Activated CD8-positive, alpha-beta T cell treated with anti-CD3 and anti-CD28 coated beads for 36 hours (primary cell): ENCODE measurements at regions not wholly inside any gene's neighbourhood (a gene's known extent, or its start where the extent isn't known, plus 50 kb on each side); places are given as distances from the start of the nearest gene placed in this dataset.

Experiments used
- ATAC-seq: fragments of 200-7000 bp; cut with Tn5 transposase; one replicate; pipeline ENCODE4 v1.10.0; 2021; ENCODE audit warnings: mild to moderate bottlenecking, moderate library complexity
- CTCF ChIA-PET: fragments of 350-600 bp; sonication (Branson Sonifier 250); formaldehyde crosslinking; loops from one replicate; lab custom pipeline; 2021; ENCODE audit warnings: antibody characterized with exemption; lab: Charles Lee
- POLR2A ChIA-PET: fragments of 350-600 bp; sonication (Branson Sonifier 250); formaldehyde crosslinking; loops from one replicate; lab custom pipeline; 2021; ENCODE audit warnings: antibody characterized with exemption; lab: Charles Lee
- DNase-seq: peaks from one replicate; pipeline ENCODE4 v3.0.0-alpha.2; 2020
- H3K27ac Mint-ChIP-seq: one replicate; pipeline ENCODE4 v1.8.0; 2021; ENCODE audit warnings: mild to moderate bottlenecking, mixed read lengths
- H3K27me3 Mint-ChIP-seq: one replicate; pipeline ENCODE4 v1.8.0; 2021; ENCODE audit warnings: mixed read lengths
- H3K36me3 Mint-ChIP-seq: one replicate; pipeline ENCODE4 v1.8.0; 2021; ENCODE audit warnings: low read depth, mixed read lengths
- H3K4me1 Mint-ChIP-seq: one replicate; pipeline ENCODE4 v1.8.0; 2021; ENCODE audit warnings: low read depth, mixed read lengths
- H3K4me3 Mint-ChIP-seq: one replicate; pipeline ENCODE4 v1.8.0; 2021; ENCODE audit warnings: mild to moderate bottlenecking, moderate library complexity, mixed read lengths
- H3K9me3 Mint-ChIP-seq: one replicate; pipeline ENCODE4 v1.8.0; 2021; ENCODE audit warnings: mixed read lengths
- intact Hi-C: fragments of 100-400 bp; cut with micrococcal nuclease; formaldehyde crosslinking; loops from one replicate; pipeline ENCODE4 v1.10.0; 2022
- TF ChIP-seq, protein P1 (sequence below): fragments of 200-600 bp; IDR thresholded peaks from one replicate; pipeline ENCODE4 v1.8.0; 2022; ENCODE audit warnings: antibody characterized with exemption, mild to moderate bottlenecking

DNA sequence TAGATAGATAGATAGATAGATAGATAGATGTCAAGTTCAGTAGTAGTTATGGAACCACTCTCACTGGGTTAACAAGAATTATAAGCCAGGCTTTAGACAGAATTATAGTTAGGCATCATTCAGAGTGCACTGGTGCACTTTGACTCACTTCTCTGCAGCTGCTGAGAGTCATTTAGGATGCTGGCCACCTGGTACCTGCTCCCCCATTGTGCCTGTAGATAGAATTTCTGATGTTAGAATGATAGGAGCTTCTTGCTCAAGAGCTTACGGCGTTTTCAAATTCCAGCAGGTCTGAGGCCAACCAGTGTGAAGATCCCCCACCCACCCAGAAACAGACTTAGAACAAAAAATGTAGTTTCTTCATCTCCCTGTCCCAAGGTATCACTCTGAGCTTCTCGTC is 107.8 kb upstream of the HMCN1 start:
- TF ChIP-seq, protein P1, sequence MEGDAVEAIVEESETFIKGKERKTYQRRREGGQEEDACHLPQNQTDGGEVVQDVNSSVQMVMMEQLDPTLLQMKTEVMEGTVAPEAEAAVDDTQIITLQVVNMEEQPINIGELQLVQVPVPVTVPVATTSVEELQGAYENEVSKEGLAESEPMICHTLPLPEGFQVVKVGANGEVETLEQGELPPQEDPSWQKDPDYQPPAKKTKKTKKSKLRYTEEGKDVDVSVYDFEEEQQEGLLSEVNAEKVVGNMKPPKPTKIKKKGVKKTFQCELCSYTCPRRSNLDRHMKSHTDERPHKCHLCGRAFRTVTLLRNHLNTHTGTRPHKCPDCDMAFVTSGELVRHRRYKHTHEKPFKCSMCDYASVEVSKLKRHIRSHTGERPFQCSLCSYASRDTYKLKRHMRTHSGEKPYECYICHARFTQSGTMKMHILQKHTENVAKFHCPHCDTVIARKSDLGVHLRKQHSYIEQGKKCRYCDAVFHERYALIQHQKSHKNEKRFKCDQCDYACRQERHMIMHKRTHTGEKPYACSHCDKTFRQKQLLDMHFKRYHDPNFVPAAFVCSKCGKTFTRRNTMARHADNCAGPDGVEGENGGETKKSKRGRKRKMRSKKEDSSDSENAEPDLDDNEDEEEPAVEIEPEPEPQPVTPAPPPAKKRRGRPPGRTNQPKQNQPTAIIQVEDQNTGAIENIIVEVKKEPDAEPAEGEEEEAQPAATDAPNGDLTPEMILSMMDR = no peak
- ChIA-PET CTCF (no interaction called here), POLR2A (interaction anchor here (1.1 kb wide), 1 partner anchor 9 kb away, joined by 3 read pairs; no protein-coding TSS in a partner anchor)
- intact Hi-C loops = no loop called here
- Mint-ChIP-seq H3K4me3 (no peak overlapping the region), H3K27me3 (no peaks in the 10 kb centered on the region), H3K4me1 (no peaks in the 10 kb centered on the region), H3K36me3 (no peaks in the 10 kb centered on the region), H3K27ac (no peak overlapping the region), H3K9me3 (no peaks in the 10 kb centered on the region)
- ATAC-seq = no peak
- DNase-seq = no peak

DNA sequence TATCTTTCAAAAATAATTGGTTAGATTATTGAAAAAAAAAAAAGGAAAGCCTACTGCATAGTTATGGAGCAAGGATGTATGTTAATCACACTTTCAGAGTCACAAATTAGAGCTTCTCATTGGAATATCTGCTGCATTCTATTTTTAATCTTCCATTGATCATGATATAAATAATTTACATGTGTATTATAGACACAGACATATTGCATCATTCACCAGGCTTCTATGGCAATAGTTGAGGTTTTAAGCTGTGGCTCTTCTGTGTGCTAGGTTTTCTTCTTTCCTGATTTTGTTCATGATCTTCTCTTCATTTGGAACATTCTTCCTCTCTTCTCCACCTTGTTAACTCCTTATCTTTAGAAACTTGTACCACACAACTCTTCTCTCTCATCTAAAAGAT is 123.2 kb upstream of the HMCN1 start:
- ATAC-seq (no peak), DNase-seq (no peak)
- TF ChIP-seq, protein P1 = no peak
- CTCF ChIA-PET = no interaction called here
- no peak overlapping the region for H3K27ac Mint-ChIP-seq
- peaks cover 4% of the 10 kb centered on the region for H3K36me3 Mint-ChIP-seq
- H3K27me3 Mint-ChIP-seq = no peaks in the 10 kb centered on the region
- peaks cover 4% of the 10 kb centered on the region for H3K9me3 Mint-ChIP-seq
- POLR2A ChIA-PET = no interaction called here
- intact Hi-C loops = no loop called here
- H3K4me1 Mint-ChIP-seq = no peaks in the 10 kb centered on the region
- no peak overlapping the region for H3K4me3 Mint-ChIP-seq

- H3K36me3 Mint-ChIP-seq = no peaks in the 10 kb centered on the region
- H3K4me3 Mint-ChIP-seq = no peak overlapping the region
- no peak overlapping the region for H3K27ac Mint-ChIP-seq
- POLR2A ChIA-PET = no interaction called here
- ATAC-seq (no peak), DNase-seq (no peak)
- no peaks in the 10 kb centered on the region for H3K9me3 Mint-ChIP-seq
- CTCF ChIA-PET = no interaction called here
- H3K27me3 Mint-ChIP-seq = no peaks in the 10 kb centered on the region
- TF ChIP-seq, protein P1 = no peak
- no peaks in the 10 kb centered on the region for H3K4me1 Mint-ChIP-seq
- intact Hi-C loops = no loop called here
Observed at GRCh38 chr1:185608177-185608576, 126.0 kb upstream of the HMCN1 start.

GRCh38 chr1:185603158-185603557 is 131.0 kb upstream of the HMCN1 start:
- no peaks in the 10 kb centered on the region for H3K36me3 Mint-ChIP-seq
- ATAC-seq (no peak), DNase-seq (no peak)
- no peak overlapping the region for H3K27ac Mint-ChIP-seq
- no peaks in the 10 kb centered on the region for H3K27me3 Mint-ChIP-seq
- POLR2A ChIA-PET = no interaction called here
- CTCF ChIA-PET = interaction anchor here (0.9 kb wide), 1 partner anchor 67 kb away, joined by 4 read pairs; no protein-coding TSS in a partner anchor
- no peaks in the 10 kb centered on the region for H3K4me1 Mint-ChIP-seq
- intact Hi-C loops = no loop called here
- H3K4me3 Mint-ChIP-seq = no peak overlapping the region
- TF ChIP-seq, protein P1 = no peak
- no peaks in the 10 kb centered on the region for H3K9me3 Mint-ChIP-seq

DNA sequence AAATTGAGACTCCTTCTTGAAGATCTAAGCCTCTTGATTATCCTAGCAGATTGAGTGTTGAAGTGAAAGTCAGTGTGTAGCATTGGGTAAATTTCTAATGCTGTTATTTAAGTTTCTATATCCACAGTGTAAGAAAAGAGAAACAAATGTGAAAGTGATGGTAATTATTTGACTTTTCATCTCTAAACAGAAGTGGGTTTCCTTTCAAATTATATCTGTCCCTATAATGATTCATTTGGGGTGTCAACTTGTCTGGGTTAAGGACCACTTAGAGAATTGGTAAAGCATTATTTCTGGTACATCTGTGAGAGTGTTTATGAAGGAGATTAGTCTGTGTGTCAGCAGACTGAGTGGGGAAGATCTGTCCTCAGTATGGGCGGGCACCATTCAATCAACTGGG is 133.0 kb upstream of the HMCN1 start:
- Mint-ChIP-seq H3K27ac (no peak overlapping the region), H3K4me3 (no peak overlapping the region), H3K36me3 (no peaks in the 10 kb centered on the region), H3K27me3 (no peaks in the 10 kb centered on the region), H3K4me1 (no peaks in the 10 kb centered on the region), H3K9me3 (no peaks in the 10 kb centered on the region)
- TF ChIP-seq, protein P1 = no peak
- ChIA-PET POLR2A (no interaction called here), CTCF (no interaction called here)
- ATAC-seq (peak; percentile 47), DNase-seq (no peak)
- intact Hi-C loops = no loop called here
